ENCODE measurements at regions not wholly inside any gene's neighbourhood (a gene's known extent, or its start where the extent isn't known, plus 50 kb on each side); places are given as distances from the start of the nearest gene placed in this dataset.

- no peak overlapping the region for H3K27ac ChIP-seq
- TF ChIP-seq CTCF (conservative IDR thresholded peaks at IDR 0.05), result no peak
Observed at GRCh38 chr5:109519416-109519815, 109.6 kb upstream of the PJA2 start.

- TF ChIP-seq CTCF (conservative IDR thresholded peaks at IDR 0.05), result no peak
- H3K27ac ChIP-seq, result no peak overlapping the region
Observed at GRCh38 chr5:109516390-109516789, 106.6 kb upstream of the PJA2 start.

- TF ChIP-seq CTCF (conservative IDR thresholded peaks at IDR 0.05), result no peak
- no peak overlapping the region for H3K27ac ChIP-seq
Observed at GRCh38 chr5:109511980-109512734, 102.4 kb upstream of the PJA2 start.

- TF ChIP-seq CTCF (conservative IDR thresholded peaks at IDR 0.05), result no peak
Observed at GRCh38 chr5:109506556-109506955, 96.8 kb upstream of the PJA2 start.

GRCh38 chr5:109496112-109496511 lies 86.3 kb upstream of the PJA2 start:
- no peak for TF ChIP-seq CTCF (conservative IDR thresholded peaks at IDR 0.05)

More at GRCh38 chr5:109506556-109506955, 96.8 kb upstream of the PJA2 start:
- H3K27ac ChIP-seq, result no peak overlapping the region

DNA sequence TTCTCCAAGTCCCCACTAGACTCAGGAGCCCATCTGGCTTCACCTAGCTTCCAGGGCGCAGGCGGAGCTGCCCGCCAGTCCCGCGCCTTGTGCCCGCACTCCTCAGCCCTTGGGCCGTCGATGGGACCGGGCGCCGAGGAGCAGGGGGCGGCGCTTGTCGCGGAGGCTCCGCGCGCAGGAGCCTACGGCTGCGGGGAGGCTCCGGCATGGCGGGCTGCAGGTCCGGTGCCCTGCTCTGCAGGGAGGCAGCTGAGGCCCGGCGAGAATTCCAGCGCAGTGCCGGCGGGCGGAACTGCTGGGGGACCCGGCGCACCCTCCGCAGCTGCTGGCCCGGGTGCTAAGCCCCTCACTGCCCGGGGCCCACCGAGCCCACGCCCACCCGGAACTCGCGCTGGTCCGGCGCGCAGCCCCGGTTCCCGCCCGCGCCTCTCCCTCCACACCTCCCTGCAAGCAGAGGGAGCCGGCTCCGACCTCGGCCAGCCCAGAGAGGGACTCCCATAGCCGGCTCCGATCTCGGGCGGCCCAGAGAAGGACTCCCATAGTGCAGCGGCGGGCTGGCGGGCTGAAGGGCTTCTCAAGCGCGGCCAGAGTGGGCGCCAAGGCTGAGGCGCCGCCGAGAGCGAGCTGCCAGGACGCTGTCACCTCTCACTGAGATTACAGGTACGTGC lies 78.1 kb upstream of the PJA2 start:
- TF ChIP-seq CTCF (conservative IDR thresholded peaks at IDR 0.05), result no peak
- H3K27ac ChIP-seq, result no peak overlapping the region

More at GRCh38 chr5:109496112-109496511, 86.3 kb upstream of the PJA2 start:
- H3K27ac ChIP-seq, result no peak overlapping the region

DNA sequence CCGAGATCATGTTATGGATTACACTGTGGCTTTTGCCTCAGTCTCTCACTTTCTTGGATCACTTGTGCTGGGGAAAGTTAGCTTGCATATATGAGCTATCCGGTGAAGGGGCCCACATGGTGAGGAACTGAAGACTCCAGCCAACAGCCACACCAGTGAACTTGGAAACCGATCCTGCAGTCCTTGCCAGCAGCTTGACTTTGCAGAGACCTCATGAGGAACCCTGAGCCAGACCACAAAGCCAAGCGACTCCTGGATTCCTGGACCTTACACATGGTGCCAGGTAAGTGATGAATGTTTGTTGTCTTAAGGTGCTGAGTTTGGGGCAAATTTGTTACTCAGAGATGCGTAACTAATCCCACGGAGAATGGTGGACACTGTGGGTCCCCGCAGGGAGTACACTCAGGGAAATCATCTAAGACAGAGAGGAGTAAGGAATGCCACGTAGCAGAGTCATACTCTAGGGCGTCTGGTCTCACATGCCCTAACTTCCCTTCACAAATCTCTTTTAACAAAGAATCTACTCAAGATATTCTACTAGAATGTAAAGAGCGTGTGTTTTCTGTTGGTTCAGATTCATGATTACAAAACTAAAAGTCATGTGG lies 76.5 kb upstream of the PJA2 start:
- TF ChIP-seq CTCF (conservative IDR thresholded peaks at IDR 0.05), result no peak
- peak overlapping the region; percentile 61; the same call in 1 of the 2 replicates for H3K27ac ChIP-seq

All from VCaP (cell line).